SU-DHL-6 (cell line): ENCODE measurements at regions not wholly inside any gene's neighbourhood (a gene's known extent, or its start where the extent isn't known, plus 50 kb on each side); places are given as distances from the start of the nearest gene placed in this dataset.

Source experiments
- H2AFZ ChIP-seq: fragments of 200-600 bp; sonication (generic); 2 replicates; pipeline ENCODE4 v1.6.1; 2014; ENCODE audit warnings: low read depth, mild to moderate bottlenecking, moderate library complexity, mixed read lengths, antibody characterized with exemption, low read length; ENCODE audit not compliant: severe bottlenecking
- H3F3A ChIP-seq: fragments of 200-600 bp; shearing (Covaris generic); 2 replicates; pipeline ENCODE4 v1.6.0; 2016; ENCODE audit warnings: antibody characterized with exemption, mild to moderate bottlenecking; ENCODE audit not compliant: insufficient read depth
- H3K27ac ChIP-seq: fragments of 200-600 bp; sonication (generic); 2 replicates; pipeline ENCODE4 v1.5.1; 2016; ENCODE audit warnings: low read depth, mild to moderate bottlenecking, low read length, moderate library complexity, mixed read lengths
- H3K27me3 ChIP-seq: fragments of 200-600 bp; sonication (generic), shearing (Covaris generic); 2 replicates; pipeline ENCODE4 v1.6.0; 2014; ENCODE audit warnings: mild to moderate bottlenecking, low read length
- H3K36me3 ChIP-seq: fragments of 200-600 bp; sonication (generic); 2 replicates; pipeline ENCODE4 v1.6.1; 2014; ENCODE audit warnings: mild to moderate bottlenecking, low read length, mixed read lengths
- H3K4me2 ChIP-seq: fragments of 300-600, 200-600 bp; shearing (Covaris generic), sonication (generic); 2 replicates; pipeline ENCODE4 v1.6.0; 2014; ENCODE audit warnings: low read length, low read depth, mild to moderate bottlenecking; ENCODE audit not compliant: poor library complexity, severe bottlenecking
- H3K4me3 ChIP-seq: fragments of 200-600 bp; sonication (generic); 2 replicates; pipeline ENCODE4 v1.5.1; 2014; ENCODE audit warnings: antibody characterized with exemption, low read length, mild to moderate bottlenecking, mixed read lengths; ENCODE audit not compliant: insufficient read depth, poor library complexity, severe bottlenecking
- H3K79me2 ChIP-seq: fragments of 200-600 bp; sonication (generic); 2 replicates; pipeline ENCODE4 v1.6.1; 2014; ENCODE audit warnings: mild to moderate bottlenecking, low read length, moderate library complexity; ENCODE audit not compliant: insufficient read depth
- H3K9ac ChIP-seq: fragments of 200-600 bp; sonication (generic); 2 replicates; pipeline ENCODE4 v1.7.0; 2014; ENCODE audit warnings: mild to moderate bottlenecking, low read length
- H3K9me2 ChIP-seq: fragments of 200-600 bp; sonication (generic); replicated peaks from 2 replicates; pipeline ENCODE4 v1.6.1; 2014; ENCODE audit warnings: low read length; ENCODE audit not compliant: insufficient read depth
- H3K9me3 ChIP-seq: fragments of 200-600 bp; sonication (generic); 2 replicates; pipeline ENCODE4 v1.6.1; 2014; ENCODE audit warnings: low read length, mixed read lengths; ENCODE audit not compliant: insufficient read depth
- H4K20me1 ChIP-seq: fragments of 200-600 bp; sonication (generic); 2 replicates; pipeline ENCODE4 v1.6.1; 2014; ENCODE audit warnings: low read depth, mild to moderate bottlenecking, antibody characterized with exemption, low read length, moderate library complexity, mixed read lengths
- EZH2phosphoT487 ChIP-seq: fragments of 200-600 bp; sonication (generic), shearing (Covaris generic); conservative IDR thresholded peaks from 2 replicates; pipeline ENCODE4 v1.6.1; 2018; ENCODE audit warnings: mild to moderate bottlenecking, antibody characterized with exemption, low read length, moderate library complexity, mixed read lengths
- TF ChIP-seq, protein P1 (sequence below): fragments of 200-600 bp; sonication (generic); IDR thresholded peaks from one replicate; pipeline ENCODE4 v1.5.1; 2017; ENCODE audit warnings: antibody characterized with exemption, mild to moderate bottlenecking, low read length, moderate library complexity; ENCODE audit not compliant: insufficient read depth, poor library complexity, severe bottlenecking

GRCh38 chr10:28942012-28942411 lies 264.7 kb downstream of the BAMBI start:
- H3K27ac ChIP-seq = no peak overlapping the region

DNA sequence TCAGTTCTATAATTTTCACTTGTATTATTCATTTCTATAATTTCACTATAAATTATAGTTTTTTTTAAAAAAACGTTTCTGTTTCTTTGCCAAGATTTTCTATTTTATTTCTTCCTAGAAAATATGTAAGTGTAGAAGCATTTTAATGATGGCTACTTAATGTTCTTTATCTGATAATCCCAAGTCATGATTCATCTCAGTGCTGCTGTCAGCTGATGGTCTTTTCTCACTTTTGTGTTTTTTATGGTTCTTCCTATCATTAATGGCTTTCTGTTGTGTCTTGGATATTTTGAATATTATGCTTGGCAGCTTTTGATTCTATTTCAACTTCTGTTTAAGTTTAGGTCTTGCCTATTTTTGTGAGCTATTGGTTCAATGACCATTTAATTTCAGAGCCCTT lies 268.6 kb downstream of the BAMBI start:
- Histone ChIP-seq H3K27me3 (no peaks in the 10 kb centered on the region), H3K9me2 (no peaks in the 10 kb centered on the region), H3K9ac (no peak overlapping the region), H4K20me1 (no peaks in the 10 kb centered on the region), H3K9me3 (no peaks in the 10 kb centered on the region), H3K4me3 (no peak overlapping the region), H3K27ac (no peak overlapping the region), H2AFZ (no peak overlapping the region), H3K79me2 (no peaks in the 10 kb centered on the region), H3K4me2 (no peak overlapping the region), H3K36me3 (no peaks in the 10 kb centered on the region), H3F3A (no peaks in the 10 kb centered on the region)
- TF ChIP-seq, protein P1, sequence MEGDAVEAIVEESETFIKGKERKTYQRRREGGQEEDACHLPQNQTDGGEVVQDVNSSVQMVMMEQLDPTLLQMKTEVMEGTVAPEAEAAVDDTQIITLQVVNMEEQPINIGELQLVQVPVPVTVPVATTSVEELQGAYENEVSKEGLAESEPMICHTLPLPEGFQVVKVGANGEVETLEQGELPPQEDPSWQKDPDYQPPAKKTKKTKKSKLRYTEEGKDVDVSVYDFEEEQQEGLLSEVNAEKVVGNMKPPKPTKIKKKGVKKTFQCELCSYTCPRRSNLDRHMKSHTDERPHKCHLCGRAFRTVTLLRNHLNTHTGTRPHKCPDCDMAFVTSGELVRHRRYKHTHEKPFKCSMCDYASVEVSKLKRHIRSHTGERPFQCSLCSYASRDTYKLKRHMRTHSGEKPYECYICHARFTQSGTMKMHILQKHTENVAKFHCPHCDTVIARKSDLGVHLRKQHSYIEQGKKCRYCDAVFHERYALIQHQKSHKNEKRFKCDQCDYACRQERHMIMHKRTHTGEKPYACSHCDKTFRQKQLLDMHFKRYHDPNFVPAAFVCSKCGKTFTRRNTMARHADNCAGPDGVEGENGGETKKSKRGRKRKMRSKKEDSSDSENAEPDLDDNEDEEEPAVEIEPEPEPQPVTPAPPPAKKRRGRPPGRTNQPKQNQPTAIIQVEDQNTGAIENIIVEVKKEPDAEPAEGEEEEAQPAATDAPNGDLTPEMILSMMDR = no peak
- no peak for TF ChIP-seq EZH2phosphoT487

More at GRCh38 chr10:28942012-28942411, 264.7 kb downstream of the BAMBI start:
- Histone ChIP-seq H3K27me3 (no peaks in the 10 kb centered on the region), H3K9me3 (no peaks in the 10 kb centered on the region), H4K20me1 (no peaks in the 10 kb centered on the region), H2AFZ (no peak overlapping the region), H3K4me3 (no peak overlapping the region), H3F3A (no peaks in the 10 kb centered on the region), H3K36me3 (no peaks in the 10 kb centered on the region), H3K9me2 (no peaks in the 10 kb centered on the region), H3K79me2 (no peaks in the 10 kb centered on the region), H3K4me2 (no peak overlapping the region), H3K9ac (no peak overlapping the region)
- TF ChIP-seq, protein P1 = no peak
- TF ChIP-seq EZH2phosphoT487 = no peak

- Histone ChIP-seq H4K20me1 (no peaks in the 10 kb centered on the region), H3K4me2 (no peak overlapping the region), H3K27me3 (no peaks in the 10 kb centered on the region)
Observed at GRCh38 chr10:28946479-28946878, 269.2 kb downstream of the BAMBI start.

More at GRCh38 chr10:28946479-28946878, 269.2 kb downstream of the BAMBI start:
- H3K9me3 ChIP-seq = no peaks in the 10 kb centered on the region
- no peaks in the 10 kb centered on the region for H3K79me2 ChIP-seq
- no peak overlapping the region for H3K9ac ChIP-seq
- H3K36me3 ChIP-seq = no peaks in the 10 kb centered on the region
- no peak overlapping the region for H2AFZ ChIP-seq
- H3F3A ChIP-seq = no peaks in the 10 kb centered on the region
- no peak overlapping the region for H3K4me3 ChIP-seq
- H3K9me2 ChIP-seq = no peaks in the 10 kb centered on the region
- no peak overlapping the region for H3K27ac ChIP-seq
- TF ChIP-seq, protein P1 = no peak
- TF ChIP-seq EZH2phosphoT487 = no peak
